ENCODE measurements at regions not wholly inside any gene's neighbourhood (a gene's known extent, or its start where the extent isn't known, plus 50 kb on each side); places are given as distances from the start of the nearest gene placed in this dataset.

DNA sequence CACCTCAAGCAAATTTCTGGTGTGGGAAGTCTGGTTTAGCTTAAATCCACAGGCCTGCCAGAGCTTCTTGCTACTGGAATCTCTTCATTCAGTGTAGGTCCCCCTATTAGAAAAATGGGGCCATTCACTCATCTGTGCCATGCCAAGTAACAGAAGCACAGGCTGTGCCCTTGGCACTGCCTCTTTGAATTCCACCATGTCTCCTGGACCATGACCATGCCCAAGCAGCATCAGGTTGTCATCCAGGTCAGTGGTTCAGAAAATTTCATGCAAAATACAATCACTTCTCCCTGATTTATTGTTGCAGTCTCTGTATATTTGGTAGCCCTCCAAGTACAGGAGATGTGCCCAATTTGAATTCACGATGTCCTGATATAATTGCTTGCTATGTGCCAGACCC lies 602.1 kb upstream of the ZNF385D start:
- H3K27me3 ChIP-seq: no peaks in the 10 kb centered on the region
- H3K4me3 ChIP-seq: no peak overlapping the region
- ATAC-seq (no peak), DNase-seq (no peak)
- no peak overlapping the region for H3K27ac ChIP-seq
- no peak for TF ChIP-seq POLR2A (IDR thresholded peaks at IDR 0.05)
- TF ChIP-seq, protein P1, sequence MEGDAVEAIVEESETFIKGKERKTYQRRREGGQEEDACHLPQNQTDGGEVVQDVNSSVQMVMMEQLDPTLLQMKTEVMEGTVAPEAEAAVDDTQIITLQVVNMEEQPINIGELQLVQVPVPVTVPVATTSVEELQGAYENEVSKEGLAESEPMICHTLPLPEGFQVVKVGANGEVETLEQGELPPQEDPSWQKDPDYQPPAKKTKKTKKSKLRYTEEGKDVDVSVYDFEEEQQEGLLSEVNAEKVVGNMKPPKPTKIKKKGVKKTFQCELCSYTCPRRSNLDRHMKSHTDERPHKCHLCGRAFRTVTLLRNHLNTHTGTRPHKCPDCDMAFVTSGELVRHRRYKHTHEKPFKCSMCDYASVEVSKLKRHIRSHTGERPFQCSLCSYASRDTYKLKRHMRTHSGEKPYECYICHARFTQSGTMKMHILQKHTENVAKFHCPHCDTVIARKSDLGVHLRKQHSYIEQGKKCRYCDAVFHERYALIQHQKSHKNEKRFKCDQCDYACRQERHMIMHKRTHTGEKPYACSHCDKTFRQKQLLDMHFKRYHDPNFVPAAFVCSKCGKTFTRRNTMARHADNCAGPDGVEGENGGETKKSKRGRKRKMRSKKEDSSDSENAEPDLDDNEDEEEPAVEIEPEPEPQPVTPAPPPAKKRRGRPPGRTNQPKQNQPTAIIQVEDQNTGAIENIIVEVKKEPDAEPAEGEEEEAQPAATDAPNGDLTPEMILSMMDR (IDR thresholded peaks at IDR 0.05): no peak
- no peaks in the 10 kb centered on the region for H3K9me3 ChIP-seq
- intact Hi-C loops (cut with DNase I): no loop called here
- 73 to 86% methylated on average over 1 of the region's 1 CpG for WGBS, 2 donors
- no peaks in the 10 kb centered on the region for H3K4me1 ChIP-seq
- no peaks in the 10 kb centered on the region for H3K36me3 ChIP-seq (replicated peaks in 1 of 2; ENCODE audit: insufficient read depth in 1 of 2, low read depth in 2 of 2)

DNA sequence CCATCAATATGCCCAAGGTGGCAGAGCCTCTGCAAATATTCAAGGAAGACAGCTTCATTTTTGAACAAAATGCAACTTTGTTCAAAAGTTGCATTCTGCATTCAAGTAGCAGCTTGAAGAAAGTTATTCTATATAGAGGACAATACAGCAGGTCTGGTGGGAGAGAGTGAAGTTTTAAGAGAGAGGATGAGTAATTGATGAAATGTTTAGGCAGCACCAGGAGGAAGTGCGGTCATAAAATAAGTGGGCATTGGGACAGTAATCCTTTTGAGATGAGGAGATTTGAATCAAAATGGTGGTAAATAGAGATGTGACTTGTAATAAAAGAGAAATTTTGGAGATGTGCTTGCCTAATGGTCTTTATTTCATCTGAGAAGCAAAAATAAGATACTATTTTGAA lies 607.3 kb upstream of the ZNF385D start:
- Histone ChIP-seq H3K27me3 (no peaks in the 10 kb centered on the region), H3K9me3 (no peaks in the 10 kb centered on the region), H3K4me1 (no peaks in the 10 kb centered on the region), H3K4me3 (no peak overlapping the region), H3K27ac (no peak overlapping the region), H3K36me3 (replicated peaks in 1 of 2; ENCODE audit: insufficient read depth in 1 of 2, low read depth in 2 of 2) (no peaks in the 10 kb centered on the region)
- TF ChIP-seq, protein P1 (IDR thresholded peaks at IDR 0.05): no peak
- TF ChIP-seq POLR2A (IDR thresholded peaks at IDR 0.05): no peak
- ATAC-seq: no peak
- DNase-seq: no peak
- intact Hi-C loops (cut with DNase I): no loop called here
- WGBS, 2 donors: 84 to 93% methylated on average over 1 of the region's 1 CpG

DNA sequence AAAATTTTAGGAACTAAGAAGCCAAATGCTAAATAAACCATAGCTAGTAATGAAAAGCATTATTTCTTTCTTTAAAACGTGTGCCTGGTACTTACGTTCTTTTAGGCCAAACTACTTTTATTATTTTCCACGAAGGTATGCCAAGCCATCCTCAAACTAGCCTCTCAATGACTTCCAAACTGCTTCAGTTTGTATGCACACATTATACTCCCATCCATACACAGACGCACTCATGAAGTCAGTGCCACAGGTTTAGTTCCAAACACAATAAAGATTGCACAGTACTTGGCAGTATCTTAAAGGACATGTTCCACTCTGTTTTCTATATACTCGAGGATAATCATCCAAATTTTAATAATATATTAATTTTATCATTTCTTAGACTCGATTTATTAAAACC lies 609.2 kb upstream of the ZNF385D start:
- DNase-seq (no peak), ATAC-seq (no peak)
- H3K4me1 ChIP-seq: no peaks in the 10 kb centered on the region
- H3K36me3 ChIP-seq (replicated peaks in 1 of 2; ENCODE audit: insufficient read depth in 1 of 2, low read depth in 2 of 2): no peaks in the 10 kb centered on the region
- 60 to 62% methylated on average over 6 of the region's 6 CpGs for WGBS, 2 donors
- no peaks in the 10 kb centered on the region for H3K27me3 ChIP-seq
- no peaks in the 10 kb centered on the region for H3K9me3 ChIP-seq
- H3K27ac ChIP-seq: no peak overlapping the region
- no peak overlapping the region for H3K4me3 ChIP-seq
- TF ChIP-seq, protein P1 (IDR thresholded peaks at IDR 0.05): no peak
- TF ChIP-seq POLR2A (IDR thresholded peaks at IDR 0.05): no peak
- intact Hi-C loops (cut with DNase I): no loop called here

DNA sequence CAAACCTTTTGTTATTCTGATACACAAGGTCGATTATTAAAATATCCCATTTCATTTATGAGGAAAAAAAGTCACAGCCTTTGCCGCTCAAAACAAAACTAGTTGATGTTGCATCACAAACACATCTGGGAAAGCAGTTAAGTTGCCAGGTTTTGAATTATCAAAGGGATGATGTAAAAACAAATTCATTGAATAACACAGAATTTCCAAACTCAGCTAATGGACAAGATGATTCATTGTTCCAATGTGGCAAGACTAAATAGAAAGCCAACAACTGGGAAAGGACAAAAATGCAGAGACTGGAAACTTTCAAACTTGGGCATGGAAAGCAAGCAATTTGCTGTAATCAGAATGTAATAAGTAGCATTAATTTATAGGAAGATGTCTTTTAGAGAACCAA lies 610.0 kb upstream of the ZNF385D start:
- Histone ChIP-seq H3K4me3 (no peak overlapping the region), H3K9me3 (no peaks in the 10 kb centered on the region), H3K4me1 (no peaks in the 10 kb centered on the region), H3K27me3 (no peaks in the 10 kb centered on the region), H3K36me3 (replicated peaks in 1 of 2; ENCODE audit: insufficient read depth in 1 of 2, low read depth in 2 of 2) (no peaks in the 10 kb centered on the region), H3K27ac (no peak overlapping the region)
- 58 to 61% methylated on average over 2 of the region's 2 CpGs for WGBS, 2 donors
- TF ChIP-seq, protein P1 (IDR thresholded peaks at IDR 0.05): no peak
- no peak for TF ChIP-seq POLR2A (IDR thresholded peaks at IDR 0.05)
- intact Hi-C loops (cut with DNase I): no loop called here
- ATAC-seq (no peak), DNase-seq (no peak)

DNA sequence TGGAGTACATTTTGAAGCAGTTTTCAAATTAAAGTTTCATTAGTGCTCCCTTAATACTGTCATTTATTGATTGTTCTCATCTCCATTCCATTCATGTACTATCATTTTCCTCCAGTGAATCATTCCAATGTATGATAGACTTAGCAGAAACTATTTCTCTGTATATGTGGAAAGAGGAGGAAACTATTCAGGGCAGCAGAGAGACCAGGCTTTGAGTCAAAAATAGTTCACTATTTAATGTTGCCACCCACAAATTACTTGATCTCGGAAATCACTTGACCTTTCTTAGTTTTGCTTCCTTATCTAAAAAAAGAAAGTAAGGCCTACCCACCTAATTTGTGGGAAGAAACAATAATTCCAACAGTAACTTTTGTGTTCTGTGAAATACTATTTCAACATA lies 610.5 kb upstream of the ZNF385D start:
- intact Hi-C loops (cut with DNase I): no loop called here
- TF ChIP-seq, protein P1 (IDR thresholded peaks at IDR 0.05): no peak
- TF ChIP-seq POLR2A (IDR thresholded peaks at IDR 0.05): no peak
- Histone ChIP-seq H3K27ac (no peak overlapping the region), H3K9me3 (no peaks in the 10 kb centered on the region), H3K27me3 (no peaks in the 10 kb centered on the region), H3K4me1 (no peaks in the 10 kb centered on the region), H3K4me3 (no peak overlapping the region), H3K36me3 (replicated peaks in 1 of 2; ENCODE audit: insufficient read depth in 1 of 2, low read depth in 2 of 2) (no peaks in the 10 kb centered on the region)
- 17 to 28% methylated on average over 1 of the region's 1 CpG for WGBS, 2 donors
- DNase-seq (no peak), ATAC-seq (no peak)
